Endothelial cell (in vitro differentiated cells): ENCODE measurements at regions not wholly inside any gene's neighbourhood (a gene's known extent, or its start where the extent isn't known, plus 50 kb on each side); places are given as distances from the start of the nearest gene placed in this dataset.

ENCODE experiments used
- DNase-seq: peaks from one replicate; pipeline ENCODE4 v3.0.0; 2021; ENCODE audit warnings: low spot score
- H3K27ac Mint-ChIP-seq: one replicate; pipeline ENCODE4 v1.8.0; 2021; ENCODE audit warnings: mixed read lengths, inconsistent platforms; ENCODE audit not compliant: unreplicated experiment
- H3K27me3 Mint-ChIP-seq: one replicate; pipeline ENCODE4 v1.8.0; 2021; ENCODE audit warnings: mild to moderate bottlenecking, moderate library complexity, mixed read lengths, inconsistent platforms; ENCODE audit not compliant: unreplicated experiment
- H3K36me3 Mint-ChIP-seq: one replicate; pipeline ENCODE4 v1.8.0; 2021; ENCODE audit warnings: mild to moderate bottlenecking, low read depth, mixed read lengths, inconsistent platforms; ENCODE audit not compliant: unreplicated experiment
- H3K4me1 Mint-ChIP-seq: one replicate; pipeline ENCODE4 v1.8.0; 2021; ENCODE audit warnings: mild to moderate bottlenecking, mixed read lengths, inconsistent platforms; ENCODE audit not compliant: unreplicated experiment
- H3K4me3 Mint-ChIP-seq: one replicate; pipeline ENCODE4 v1.8.0; 2021; ENCODE audit warnings: mild to moderate bottlenecking, mixed read lengths, inconsistent platforms; ENCODE audit not compliant: unreplicated experiment
- H3K9me3 Mint-ChIP-seq: one replicate; pipeline ENCODE4 v1.8.0; 2021; ENCODE audit warnings: mixed read lengths, inconsistent platforms; ENCODE audit not compliant: unreplicated experiment
- CTCF ChIP-seq: fragments of 200-600 bp; sonication (generic); IDR thresholded peaks from one replicate; pipeline ENCODE4 v1.5.0; 2021; ENCODE audit warnings: antibody characterized with exemption; ENCODE audit not compliant: unreplicated experiment

- no peak for TF ChIP-seq CTCF
- DNase-seq, result no peak
- Mint-ChIP-seq H3K27me3 (no peaks in the 10 kb centered on the region), H3K27ac (no peak overlapping the region), H3K4me3 (no peak overlapping the region), H3K4me1 (peaks cover 13% of the 10 kb centered on the region), H3K9me3 (no peaks in the 10 kb centered on the region), H3K36me3 (no peaks in the 10 kb centered on the region)
These were observed 89.8 kb upstream of the RARB start for GRCh38 chr3:25338158-25338725.

- Mint-ChIP-seq H3K36me3 (no peaks in the 10 kb centered on the region), H3K27ac (no peak overlapping the region), H3K4me3 (no peak overlapping the region)
These were observed 88.8 kb upstream of the RARB start for GRCh38 chr3:25339225-25339624.

GRCh38 chr3:25344670-25345069 is 83.4 kb upstream of the RARB start:
- Mint-ChIP-seq H3K36me3 (no peaks in the 10 kb centered on the region), H3K27ac (no peak overlapping the region), H3K9me3 (no peaks in the 10 kb centered on the region), H3K27me3 (no peaks in the 10 kb centered on the region), H3K4me1 (peaks cover 36% of the 10 kb centered on the region), H3K4me3 (no peak overlapping the region)
- no peak for DNase-seq
- TF ChIP-seq CTCF, result no peak

More at GRCh38 chr3:25339225-25339624, 88.8 kb upstream of the RARB start:
- TF ChIP-seq CTCF, result no peak
- H3K4me1 Mint-ChIP-seq, result peaks cover 17% of the 10 kb centered on the region
- H3K9me3 Mint-ChIP-seq, result no peaks in the 10 kb centered on the region
- H3K27me3 Mint-ChIP-seq, result no peaks in the 10 kb centered on the region
- no peak for DNase-seq

GRCh38 chr3:25349095-25349494 is 79.0 kb upstream of the RARB start:
- H3K4me1 Mint-ChIP-seq, result peaks cover 20% of the 10 kb centered on the region
- no peak overlapping the region for H3K4me3 Mint-ChIP-seq
- DNase-seq, result no peak
- no peaks in the 10 kb centered on the region for H3K27me3 Mint-ChIP-seq
- no peak for TF ChIP-seq CTCF
- H3K36me3 Mint-ChIP-seq, result no peaks in the 10 kb centered on the region
- no peak overlapping the region for H3K27ac Mint-ChIP-seq
- H3K9me3 Mint-ChIP-seq, result no peaks in the 10 kb centered on the region

GRCh38 chr3:25349828-25350724 is 78.0 kb upstream of the RARB start:
- no peaks in the 10 kb centered on the region for H3K27me3 Mint-ChIP-seq
- no peak overlapping the region for H3K27ac Mint-ChIP-seq

More at GRCh38 chr3:25349828-25350724, 78.0 kb upstream of the RARB start:
- Mint-ChIP-seq H3K36me3 (no peaks in the 10 kb centered on the region), H3K4me3 (no peak overlapping the region), H3K4me1 (peaks cover 27% of the 10 kb centered on the region), H3K9me3 (no peaks in the 10 kb centered on the region)
- TF ChIP-seq CTCF, result no peak
- DNase-seq, result no peak
